HG02798 (cell line): ENCODE measurements at regions not wholly inside any gene's neighbourhood (a gene's known extent, or its start where the extent isn't known, plus 50 kb on each side); places are given as distances from the start of the nearest gene placed in this dataset.

Source experiments
- ATAC-seq: cut with Tn5 transposase; IDR thresholded peaks from one replicate; pipeline ENCODE4 v1.9.1; 2021; ENCODE audit warnings: mild to moderate bottlenecking; ENCODE audit not compliant: unreplicated experiment, poor library complexity

GRCh38 chr15:66832664-66833063, 130.6 kb downstream of the SMAD6 start:
- ATAC-seq = no peak

DNA sequence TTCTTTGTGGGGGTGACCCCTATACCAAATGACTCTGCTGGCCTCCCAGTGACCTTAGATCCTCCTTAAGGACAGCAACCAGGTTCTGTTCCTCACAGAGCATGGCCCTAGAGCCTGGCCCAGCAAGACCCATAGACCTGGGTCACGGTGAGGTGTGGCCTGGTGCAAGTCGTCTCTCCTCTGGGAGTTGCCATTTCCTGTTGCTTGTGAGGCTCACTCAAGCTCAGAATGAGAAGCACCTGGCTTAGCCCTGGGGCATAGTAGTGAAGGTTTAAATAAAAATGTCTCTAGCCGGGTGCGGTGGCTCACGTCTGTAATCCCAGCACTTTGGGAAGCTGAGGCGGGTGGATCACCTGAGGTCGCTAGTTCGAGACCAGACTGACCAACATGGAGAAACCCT, 131.3 kb downstream of the SMAD6 start:
- ATAC-seq = no peak

DNA sequence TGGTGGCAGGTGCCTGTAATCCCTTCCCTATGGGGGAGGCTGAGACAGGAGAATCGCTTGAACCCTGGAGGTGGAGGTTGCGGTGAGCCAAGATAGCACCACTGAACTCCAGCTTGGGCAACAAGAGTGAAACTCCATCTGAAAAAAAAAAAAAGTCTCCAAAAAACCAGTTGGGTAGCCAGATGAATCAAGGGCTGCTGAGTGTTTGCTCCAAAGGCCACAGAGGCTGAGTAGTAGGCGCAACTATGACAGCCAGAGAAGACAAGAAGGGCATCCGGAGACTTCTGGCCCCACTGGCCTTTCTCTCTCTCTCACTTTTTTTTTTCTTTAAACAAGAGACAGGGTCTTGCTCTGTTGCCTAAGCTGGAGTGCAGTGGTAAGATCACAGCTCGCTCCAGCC, 131.8 kb downstream of the SMAD6 start:
- ATAC-seq = no peak

DNA sequence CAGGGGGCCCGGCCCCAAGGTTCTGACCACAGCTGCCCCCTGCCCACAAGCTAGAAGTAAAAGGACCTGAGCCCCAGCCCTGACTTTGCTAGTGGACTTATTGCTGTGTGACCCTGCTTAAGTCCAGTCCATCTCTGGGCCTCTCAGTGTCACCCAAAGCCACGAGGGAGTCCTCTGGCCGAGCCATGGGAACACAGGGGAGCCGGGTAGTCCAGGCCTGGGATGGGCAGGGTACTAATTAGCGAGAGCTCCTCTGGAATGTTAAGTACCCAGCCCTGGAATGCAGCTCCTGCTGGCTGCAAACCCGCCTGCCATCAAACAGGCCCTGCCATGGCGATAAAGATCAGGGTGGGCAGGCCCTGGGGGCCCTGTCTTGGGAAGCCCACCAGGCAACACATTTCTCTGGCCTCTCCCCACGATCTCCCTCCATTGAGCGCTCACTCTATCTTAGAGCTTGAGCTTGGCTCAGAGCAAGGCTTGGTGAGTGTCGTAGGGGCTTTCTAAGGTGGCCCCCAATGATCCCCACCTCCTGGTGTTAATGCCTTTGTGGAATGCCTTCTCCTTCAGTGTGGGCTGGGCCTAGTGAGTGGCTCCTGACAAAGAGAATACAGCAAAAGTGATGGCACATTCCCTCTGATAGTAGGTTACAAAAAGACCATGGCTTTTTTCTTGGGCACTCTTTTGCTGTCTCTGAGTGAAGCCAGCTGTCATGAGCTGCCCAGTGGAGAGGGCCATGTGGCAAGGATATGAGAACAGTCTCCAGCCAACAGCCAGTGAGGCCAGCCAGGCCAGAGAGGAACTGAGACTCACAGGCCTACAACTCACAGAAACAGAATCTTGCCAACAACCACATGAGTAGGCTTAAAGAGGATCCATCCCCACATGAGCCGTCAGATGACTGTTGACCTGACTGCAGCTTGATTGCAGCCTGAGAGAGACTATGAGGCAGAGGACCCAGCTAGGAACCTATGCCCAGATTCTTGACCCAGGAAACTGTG, 133.1 kb downstream of the SMAD6 start:
- no peak for ATAC-seq

DNA sequence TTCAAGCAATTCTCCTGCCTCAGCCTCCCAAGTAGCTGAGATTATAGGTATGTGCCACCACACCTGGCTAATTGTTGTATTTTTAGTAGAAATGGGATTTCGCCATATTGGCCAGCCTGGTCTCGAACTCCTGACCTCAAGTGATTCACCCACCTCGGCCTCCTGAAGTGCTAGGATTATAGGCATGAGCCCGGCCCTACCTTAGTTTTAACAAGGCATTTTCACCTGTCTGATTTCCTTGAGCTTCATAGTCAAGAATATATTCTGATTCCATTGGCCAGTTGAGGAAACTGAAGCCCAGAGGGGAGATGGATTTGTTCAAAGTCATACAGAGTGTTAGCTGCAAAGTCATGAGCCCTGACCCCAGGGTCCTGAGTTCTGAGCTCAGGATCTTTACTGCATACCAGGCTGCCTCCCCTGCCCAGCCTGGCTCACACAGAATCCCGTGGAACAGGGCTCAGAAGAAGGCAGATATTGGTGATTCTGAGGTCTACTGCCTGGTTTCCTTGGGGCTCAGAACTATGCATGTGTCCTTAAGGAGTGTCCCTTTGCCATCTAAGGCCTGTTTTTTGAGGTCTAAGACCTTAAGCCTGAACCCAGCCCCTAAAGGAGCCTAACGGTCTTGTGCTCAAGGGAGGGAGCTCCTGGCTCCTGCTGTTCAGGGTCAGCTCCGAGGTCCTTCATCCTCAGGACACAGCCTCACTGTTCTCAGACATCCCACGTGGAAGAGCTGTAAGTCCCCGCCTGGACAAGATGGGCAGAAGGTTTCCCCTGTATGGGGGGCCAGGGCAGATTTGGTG, 134.4 kb downstream of the SMAD6 start:
- no peak for ATAC-seq

DNA sequence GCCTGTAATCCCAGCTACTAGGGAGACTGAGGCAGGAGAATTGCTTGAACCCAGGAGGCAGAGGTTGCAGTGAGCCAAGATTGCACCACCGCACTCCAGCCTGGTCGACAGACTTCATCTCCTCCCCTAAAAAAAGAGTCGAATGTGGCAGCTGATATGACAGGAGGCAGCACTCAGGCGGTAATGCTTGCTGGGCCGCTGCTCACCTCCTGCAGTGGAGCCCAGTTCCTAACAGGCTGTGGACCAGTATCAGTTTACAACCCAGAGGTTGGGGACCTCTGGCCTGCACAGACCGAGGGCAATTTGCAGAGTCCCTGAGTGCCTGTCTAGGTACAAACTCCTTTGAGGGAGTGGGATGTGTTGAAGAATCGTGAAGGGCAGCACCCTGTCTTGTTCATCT, 136.2 kb downstream of the SMAD6 start:
- ATAC-seq = no peak

GRCh38 chr15:66838671-66839239, 136.7 kb downstream of the SMAD6 start:
- ATAC-seq = no peak

GRCh38 chr15:66839506-66840112, 137.6 kb downstream of the SMAD6 start:
- no peak for ATAC-seq

DNA sequence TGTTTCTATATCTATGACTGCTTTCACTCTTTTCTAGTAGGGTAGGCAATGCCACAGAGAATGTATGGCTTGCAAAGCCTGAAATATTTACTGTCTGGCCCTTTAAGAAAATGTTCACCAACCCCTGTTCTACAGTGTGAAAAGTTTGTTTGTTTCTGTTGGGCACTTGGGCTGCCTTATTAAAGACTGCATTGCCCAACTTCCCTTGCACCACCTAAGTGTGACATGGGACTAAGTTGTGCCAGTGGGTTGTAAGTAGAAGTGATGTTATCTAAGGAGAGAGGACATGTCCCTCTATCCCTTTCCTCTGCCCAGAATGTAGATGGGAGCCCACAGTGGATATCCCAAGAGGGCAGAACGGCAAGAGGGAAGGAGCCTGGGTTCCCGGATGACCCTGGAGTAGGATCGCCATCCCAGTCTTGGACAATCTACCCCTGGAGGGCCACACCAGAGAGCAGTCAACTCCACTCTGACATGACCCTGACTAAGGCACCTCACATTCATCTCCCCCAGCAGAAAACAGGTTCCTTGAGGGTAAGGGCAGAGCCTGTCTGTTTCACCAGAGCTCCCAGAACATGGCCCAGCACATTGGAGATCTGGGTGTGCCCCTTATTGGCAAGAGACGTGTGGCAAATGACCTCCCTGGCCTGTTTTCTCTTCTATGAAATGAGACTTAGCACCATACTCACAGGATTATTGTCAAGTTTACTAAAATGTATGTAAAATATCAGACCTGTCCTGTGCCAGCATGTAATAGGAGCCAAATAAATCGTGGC, 138.8 kb downstream of the SMAD6 start:
- no peak for ATAC-seq

DNA sequence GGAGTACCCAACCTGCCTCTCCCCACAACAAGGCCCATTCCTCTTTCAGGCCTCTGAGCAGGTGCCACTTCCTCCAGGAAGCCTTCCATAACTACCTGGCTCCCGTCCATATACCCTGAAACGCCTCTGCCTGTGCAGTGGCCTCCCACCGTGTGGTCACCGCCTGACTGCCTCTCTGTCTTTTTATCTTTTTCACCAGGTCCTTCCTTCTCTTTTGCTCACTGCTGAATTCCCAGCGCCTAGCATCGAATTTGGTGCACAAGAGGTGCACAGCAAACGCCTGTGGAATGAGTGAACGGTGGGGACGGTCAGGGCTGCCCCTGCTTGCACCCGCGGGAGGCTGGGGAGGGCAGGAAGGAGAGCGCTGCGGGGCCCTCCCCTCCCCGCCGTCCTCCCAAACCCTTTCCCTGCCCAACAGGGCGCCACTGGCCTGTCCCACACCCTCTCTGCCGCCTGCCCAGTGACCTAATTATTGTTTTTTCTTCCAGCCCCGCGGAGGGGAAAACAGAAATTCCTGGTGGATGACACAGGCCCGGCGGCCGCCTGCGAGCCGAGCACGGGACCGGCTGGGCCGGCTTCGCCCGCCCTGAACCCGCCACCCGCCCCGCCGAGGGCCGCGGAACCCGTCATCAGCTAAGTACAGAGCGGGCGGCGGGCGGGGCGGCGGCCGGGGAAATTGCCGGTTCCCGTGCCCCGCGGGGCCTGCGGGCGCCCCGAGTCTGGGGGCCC, 140.1 kb downstream of the SMAD6 start:
- ATAC-seq = no peak

- ATAC-seq = no peak
These were observed 140.8 kb downstream of the SMAD6 start for GRCh38 chr15:66842710-66843441.

GRCh38 chr15:66843581-66843980, 141.5 kb downstream of the SMAD6 start:
- ATAC-seq = no peak

- ATAC-seq = no peak
These were observed 142.2 kb downstream of the SMAD6 start for GRCh38 chr15:66844041-66844746.

DNA sequence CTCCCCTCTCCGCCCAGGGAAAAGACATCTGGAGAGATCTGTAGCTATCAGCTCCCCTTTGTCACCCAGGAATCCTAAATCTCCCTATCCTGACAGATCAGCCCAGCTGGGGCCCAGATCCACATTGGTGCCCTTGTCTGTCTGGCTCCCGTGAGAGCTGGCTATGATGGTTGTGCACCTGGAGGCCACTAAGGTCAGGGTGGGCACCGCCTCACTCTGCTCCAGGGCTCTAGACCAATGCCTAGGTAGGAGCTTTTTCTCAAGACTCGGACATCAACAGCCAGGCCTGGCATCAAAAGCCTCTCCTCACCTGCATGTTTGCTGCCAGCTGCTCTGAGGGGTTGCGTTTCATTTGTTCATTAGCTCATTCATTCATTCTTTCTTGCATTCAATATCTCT, 142.7 kb downstream of the SMAD6 start:
- no peak for ATAC-seq

DNA sequence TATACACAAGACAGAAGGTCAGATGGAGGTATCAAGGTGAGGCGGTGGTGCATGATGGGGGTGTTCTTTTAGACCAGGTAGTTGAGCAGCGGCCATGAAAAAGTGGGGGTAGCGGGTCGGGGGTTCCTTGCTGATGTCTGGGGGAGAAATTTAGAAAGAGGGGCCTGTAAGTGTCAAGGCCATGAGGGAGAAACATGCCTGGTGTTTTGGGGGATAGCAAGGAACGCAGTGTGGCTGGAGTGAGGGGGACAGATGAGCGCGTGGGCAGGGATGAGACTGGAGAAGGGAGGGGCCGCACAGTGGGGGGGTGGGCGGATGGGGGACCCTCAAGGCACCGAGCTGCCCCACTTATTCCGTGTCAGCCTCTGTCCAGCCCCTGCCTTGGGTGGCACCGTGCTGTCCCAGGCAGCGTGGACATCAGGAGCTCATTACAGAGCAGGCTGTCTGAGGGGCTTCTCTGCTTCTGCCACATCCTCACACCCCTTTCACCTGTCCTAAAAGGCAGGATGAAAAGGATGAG, 143.3 kb downstream of the SMAD6 start:
- no peak for ATAC-seq

DNA sequence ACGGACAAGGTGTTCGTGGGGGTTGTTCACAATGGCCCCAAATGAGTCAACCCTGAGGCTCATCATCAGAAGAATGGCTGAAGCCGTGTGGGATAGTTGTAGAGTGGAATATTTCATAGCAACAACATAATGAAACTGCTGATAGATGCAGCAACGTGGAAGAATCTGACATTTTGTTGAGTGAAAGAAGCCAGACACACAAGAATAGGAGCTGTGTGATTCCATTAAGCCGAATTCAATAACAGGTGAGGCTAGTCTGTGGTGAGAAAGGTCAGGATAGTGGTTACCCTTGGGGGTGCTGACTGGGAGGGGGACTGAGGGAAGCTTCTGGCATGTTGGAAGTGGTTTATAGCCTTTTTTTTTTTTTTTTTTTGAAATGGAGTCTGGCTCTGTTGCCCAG, 144.0 kb downstream of the SMAD6 start:
- ATAC-seq = no peak

DNA sequence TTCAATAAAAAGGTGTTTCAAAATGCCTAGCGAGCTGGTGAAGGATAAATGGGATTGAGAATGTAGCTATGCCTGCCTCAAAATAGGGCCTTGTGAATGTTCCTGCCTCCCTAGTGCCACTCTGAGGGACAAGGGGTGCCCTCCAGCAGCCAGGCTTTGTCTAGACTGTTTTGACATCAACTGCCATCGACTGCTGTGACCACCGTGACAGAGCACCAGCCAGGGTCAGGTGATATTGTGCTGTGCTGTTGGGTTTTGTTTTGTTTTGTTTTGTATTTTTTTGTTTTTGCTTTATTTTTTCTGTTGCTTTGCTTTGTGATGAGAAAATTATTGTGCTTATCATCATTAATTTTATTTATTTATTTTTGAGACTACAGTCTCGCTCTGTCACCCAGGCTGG, 144.8 kb downstream of the SMAD6 start:
- no peak for ATAC-seq

DNA sequence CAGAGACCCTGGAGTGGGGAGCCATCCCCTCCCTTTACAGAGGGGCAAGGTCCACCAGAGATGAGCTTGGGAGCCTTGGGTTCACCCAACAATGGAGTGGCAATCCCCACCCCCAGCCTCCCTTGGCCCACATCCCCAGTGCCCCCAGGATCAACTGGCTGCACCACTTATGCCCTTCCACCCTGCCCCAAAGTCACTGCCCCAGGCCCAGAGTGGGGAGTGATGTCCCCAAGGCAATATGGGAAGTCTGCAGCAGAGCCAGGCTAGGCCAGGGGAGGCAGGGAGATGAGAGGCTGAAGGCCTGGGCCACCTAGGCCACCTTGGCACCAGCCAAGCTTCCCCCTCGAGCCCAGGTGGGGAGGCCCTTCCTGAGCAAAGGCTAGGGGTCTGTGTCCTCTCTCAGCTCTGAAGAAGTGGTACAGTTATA, 145.5 kb downstream of the SMAD6 start:
- no peak for ATAC-seq
